Adrenal gland (tissue), 9 donors: ENCODE measurements at regions not wholly inside any gene's neighbourhood (a gene's known extent, or its start where the extent isn't known, plus 50 kb on each side); places are given as distances from the start of the nearest gene placed in this dataset.
"Not testable (repeated sequence)": the region's sequence is repeated elsewhere in the genome, so short reads cannot be mapped to it uniquely, and the experiment has no call there.

ENCODE experiments used
- DNase-seq, 7 donors: peaks; one replicate each; pipeline ENCODE4 v3.0.0-alpha.2; 2019 to 2020
- H3K27ac ChIP-seq, 5 donors: fragments of 200-600 bp; sonication (generic) in 4 of 5; 1 replicate in 3 of 5; 2 replicates in 2 of 5; pipeline versions ENCODE4 v1.5.1 to v1.8.0; 2016 to 2020; ENCODE audit warnings: mild to moderate bottlenecking in 1 of 5
- H3K27me3 ChIP-seq: fragments of 200-600 bp; 2 replicates; pipeline ENCODE4 v1.8.0; 2021
- H3K36me3 ChIP-seq, 2 donors: fragments of 200-600 bp; replicated peaks in 1 of 2; 1 replicate in 1 of 2; 2 replicates in 1 of 2; pipeline versions ENCODE4 v1.5.1 to v1.8.0; 2018 to 2022
- H3K4me1 ChIP-seq, 2 donors: fragments of 200-600 bp; replicated peaks in 1 of 2; 1 replicate in 1 of 2; 2 replicates in 1 of 2; pipeline versions ENCODE4 v1.5.1 to v1.8.0; 2018 to 2021
- H3K4me3 ChIP-seq, 4 donors: fragments of 200-600 bp; sonication (generic) in 3 of 4; one replicate each; pipeline ENCODE4 v1.5.1; 2016 to 2018
- H3K9me3 ChIP-seq, 3 donors: fragments of 200-600 bp; sonication (generic) in 1 of 3; replicated peaks in 1 of 3; 1 replicate in 2 of 3; 2 replicates in 1 of 3; pipeline versions ENCODE4 v1.5.1 to v1.8.0; 2016 to 2021
- CTCF ChIP-seq, 6 experiments: fragments of 450-650 bp in 4 of 6; fragments of 200-600 bp in 2 of 6; sonication (generic) in 1 of 6; IDR thresholded peaks; 1 replicate in 5 of 6; 2 replicates in 1 of 6; pipeline versions ENCODE4 v1.5.1 to v1.8.0; 2016 to 2021; ENCODE audit warnings: antibody characterized with exemption in 6 of 6, mild to moderate bottlenecking in 2 of 6, moderate library complexity in 1 of 6
- POLR2A ChIP-seq, 2 donors: fragments of 450-650 bp; IDR thresholded peaks; one replicate each; pipeline ENCODE4 v1.6.1; 2017; ENCODE audit warnings: antibody characterized with exemption in 2 of 2, mild to moderate bottlenecking in 2 of 2, moderate library complexity in 1 of 2
- WGBS, 4 donors: extraction: QIAGEN DNeasy Blood & Tissue Kit in 2 of 4; methylation state at CpG; one replicate each; pipeline versions ENCODE4 v1.1.5 to v1.1.7; 2013 to 2017; 5-methylcytosine and 5-hydroxymethylcytosine counted together
- intact Hi-C, 2 donors: fragments of 100-400 bp; cut with DNase I; formaldehyde crosslinking; loops; one replicate each; pipeline versions ENCODE4 v1.14.1 to v1.15.0; 2022 to 2023
- donor health status: healthy with polysubstance abuse.
- donor health status: Bipolar disorder and iron deficiency.
- donor health status: DM: yes; HTN: yes; CAD: no.
- donor health status: DM: no; HTN: no; CAD: no.
- donor health status: DM: no; HTN: no; CAD: no.

DNA sequence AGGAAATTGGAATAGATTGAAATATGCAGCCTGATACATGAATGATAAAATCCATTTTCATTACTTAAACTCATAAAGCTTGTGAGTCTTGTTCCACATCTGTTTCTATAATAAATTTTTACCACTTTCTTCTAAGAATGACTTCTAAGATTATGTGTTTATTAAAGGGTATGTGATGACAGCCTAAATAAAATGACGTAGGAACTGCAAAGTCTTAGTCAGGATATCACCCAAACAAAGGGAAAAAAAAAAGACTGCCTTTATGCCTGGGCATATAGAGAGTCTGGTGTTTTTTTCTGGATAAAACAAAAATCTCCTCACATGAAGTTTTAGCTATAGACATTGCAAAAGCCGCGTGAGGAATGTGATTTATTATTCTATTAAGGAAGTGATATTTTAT lies 844.0 kb downstream of the DIPK2A start:
- TF ChIP-seq POLR2A (IDR thresholded peaks at IDR 0.05) (no peak), CTCF (IDR thresholded peaks at IDR 0.05) (no peak)
- Histone ChIP-seq H3K27me3 (no peaks in the 10 kb centered on the region), H3K9me3 (no peaks in the 10 kb centered on the region), H3K4me1 (no peaks in the 10 kb centered on the region), H3K36me3 (no peaks in the 10 kb centered on the region), H3K4me3 (no peak overlapping the region), H3K27ac (no peak overlapping the region)
- WGBS, 4 donors = 54 to 68% (median 60%) methylated on average over 3 of the region's 3 CpGs
- DNase-seq = no peak
- intact Hi-C loops = no loop called here

DNA sequence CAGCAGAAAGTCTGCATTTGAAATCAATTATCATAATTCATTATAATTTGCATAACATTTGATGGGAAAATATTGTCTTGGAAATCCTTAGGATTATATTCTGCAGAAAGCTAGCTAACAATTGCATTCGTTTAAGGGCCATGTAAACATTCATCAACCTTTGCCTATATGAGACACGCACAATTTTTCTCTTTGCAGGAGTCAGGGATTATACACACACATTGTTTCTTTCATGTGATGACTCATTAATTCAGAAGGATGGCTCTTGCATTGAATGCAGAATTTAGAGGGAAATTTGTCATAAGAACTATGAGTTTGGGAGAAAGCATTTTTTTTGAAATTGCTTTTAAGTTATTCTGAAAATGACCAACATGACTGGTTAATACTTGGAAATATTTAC lies 844.7 kb downstream of the DIPK2A start:
- H3K36me3 ChIP-seq = no peaks in the 10 kb centered on the region
- DNase-seq = no peak
- no peak overlapping the region for H3K27ac ChIP-seq
- H3K27me3 ChIP-seq = no peaks in the 10 kb centered on the region
- intact Hi-C loops = no loop called here
- H3K4me3 ChIP-seq = no peak overlapping the region
- H3K9me3 ChIP-seq = no peaks in the 10 kb centered on the region
- WGBS, 4 donors = 68 to 78% (median 72%) methylated on average over 2 of the region's 2 CpGs
- no peaks in the 10 kb centered on the region for H3K4me1 ChIP-seq
- TF ChIP-seq CTCF (IDR thresholded peaks at IDR 0.05) = no peak
- no peak for TF ChIP-seq POLR2A (IDR thresholded peaks at IDR 0.05)

DNA sequence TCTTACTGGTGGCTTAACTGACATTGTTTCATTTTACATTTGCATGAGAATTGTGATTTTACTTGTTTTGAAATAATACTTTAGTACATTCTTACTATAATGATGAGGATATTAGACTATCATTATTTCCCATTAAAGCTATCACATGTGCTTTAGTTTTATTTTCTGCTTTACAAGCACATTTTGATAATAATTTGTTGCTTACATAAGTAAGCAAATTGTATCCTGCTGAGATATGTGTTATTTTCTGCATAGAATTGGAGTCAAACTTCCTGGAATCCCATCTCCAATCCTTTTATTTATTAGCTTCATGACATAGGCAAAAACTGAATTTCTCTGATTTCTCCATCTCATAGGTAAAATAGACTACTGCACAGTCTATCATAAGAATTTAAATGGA lies 847.4 kb downstream of the DIPK2A start:
- no peak overlapping the region for H3K4me3 ChIP-seq
- H3K27me3 ChIP-seq = no peaks in the 10 kb centered on the region
- no peaks in the 10 kb centered on the region for H3K36me3 ChIP-seq

GRCh38 chr3:144820232-144820631 lies 848.6 kb downstream of the DIPK2A start:
- H3K27me3 ChIP-seq, H3K4me3 ChIP-seq, H3K27ac ChIP-seq, intact Hi-C loops, DNase-seq, H3K36me3 ChIP-seq, H3K4me1 ChIP-seq, H3K9me3 ChIP-seq: not testable (repeated sequence)
- 81 to 89% (median 83%) methylated on average over 2 of the region's 2 CpGs for WGBS, 4 donors

More for the DNA sequence above, 847.4 kb downstream of the DIPK2A start:
- no peak overlapping the region for H3K27ac ChIP-seq
- DNase-seq = no peak
- no peaks in the 10 kb centered on the region for H3K4me1 ChIP-seq
- TF ChIP-seq CTCF (IDR thresholded peaks at IDR 0.05) (no peak), POLR2A (IDR thresholded peaks at IDR 0.05) (no peak)
- intact Hi-C loops = no loop called here
- no peaks in the 10 kb centered on the region for H3K9me3 ChIP-seq

DNA sequence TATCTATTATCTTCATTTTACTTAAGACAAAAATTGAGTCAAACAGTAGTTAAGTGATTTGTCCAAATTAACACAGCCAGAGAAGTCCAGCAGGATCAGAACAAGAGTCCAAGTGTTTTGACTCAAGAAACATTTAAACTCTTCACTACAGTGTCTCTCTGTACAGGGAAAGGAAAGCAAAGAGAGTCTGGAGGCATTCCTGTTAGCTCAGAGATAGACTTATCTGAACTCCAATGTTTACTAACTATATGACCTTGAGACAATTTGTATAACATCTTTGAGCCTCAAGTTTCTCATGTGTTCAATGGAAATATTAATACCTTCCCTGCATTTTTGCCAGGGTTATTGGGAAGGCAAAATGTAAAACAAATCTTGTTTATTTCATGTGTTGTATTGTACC lies 849.1 kb downstream of the DIPK2A start:
- H3K27ac ChIP-seq = no peak overlapping the region
- no peaks in the 10 kb centered on the region for H3K4me1 ChIP-seq
- no peaks in the 10 kb centered on the region for H3K27me3 ChIP-seq
- DNase-seq = no peak
- no peak overlapping the region for H3K4me3 ChIP-seq
- no peaks in the 10 kb centered on the region for H3K36me3 ChIP-seq
- intact Hi-C loops = no loop called here
- H3K9me3 ChIP-seq = no peaks in the 10 kb centered on the region
- TF ChIP-seq POLR2A (IDR thresholded peaks at IDR 0.05) = no peak
- no peak for TF ChIP-seq CTCF (IDR thresholded peaks at IDR 0.05)
